HG03045 (cell line): ENCODE measurements at regions not wholly inside any gene's neighbourhood (a gene's known extent, or its start where the extent isn't known, plus 50 kb on each side); places are given as distances from the start of the nearest gene placed in this dataset.

Experiments used
- ATAC-seq: cut with Tn5 transposase; IDR thresholded peaks from one replicate; pipeline ENCODE4 v1.9.1; 2021; ENCODE audit warnings: mild to moderate bottlenecking, moderate library complexity; ENCODE audit not compliant: unreplicated experiment

GRCh38 chr12:98126637-98127335, 388.6 kb upstream of the TMPO start:
- no peak for ATAC-seq

DNA sequence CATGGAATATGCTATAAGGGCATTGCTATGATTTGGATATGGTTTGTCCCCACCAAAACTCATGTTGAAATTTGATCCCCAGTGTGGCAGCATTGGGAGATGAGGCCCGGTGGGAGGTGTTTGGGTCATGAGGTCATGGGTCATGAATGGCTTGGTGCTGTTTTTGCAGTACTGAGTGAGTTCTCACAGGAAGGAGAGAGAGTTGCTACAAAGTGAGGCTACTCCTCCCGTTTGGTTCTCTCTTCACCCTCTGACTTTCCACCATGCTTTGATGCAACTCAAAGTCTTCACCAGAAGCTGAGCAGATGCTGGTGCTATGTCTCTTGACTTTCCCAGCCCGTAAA, 388.1 kb upstream of the TMPO start:
- no peak for ATAC-seq

DNA sequence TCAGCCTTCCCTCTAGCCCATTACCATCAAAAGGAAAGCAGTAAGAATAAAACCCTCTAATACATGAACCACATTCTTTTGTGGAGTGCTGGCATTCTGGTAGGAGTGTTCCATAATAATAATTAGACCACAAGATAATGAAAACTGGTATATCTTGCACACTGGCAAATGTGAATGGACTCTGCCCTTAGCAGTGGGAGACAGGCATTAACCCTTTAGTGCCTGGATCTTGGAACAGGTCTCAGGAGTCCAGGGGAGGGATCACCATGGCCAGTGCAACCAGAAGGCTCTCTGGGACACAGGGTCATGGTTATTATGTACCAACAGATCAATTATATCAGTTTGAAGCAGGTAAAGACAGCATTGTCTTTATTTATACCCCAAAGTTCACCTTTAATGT, 387.5 kb upstream of the TMPO start:
- ATAC-seq, result no peak

GRCh38 chr12:98136544-98136943, 378.8 kb upstream of the TMPO start:
- no peak for ATAC-seq

DNA sequence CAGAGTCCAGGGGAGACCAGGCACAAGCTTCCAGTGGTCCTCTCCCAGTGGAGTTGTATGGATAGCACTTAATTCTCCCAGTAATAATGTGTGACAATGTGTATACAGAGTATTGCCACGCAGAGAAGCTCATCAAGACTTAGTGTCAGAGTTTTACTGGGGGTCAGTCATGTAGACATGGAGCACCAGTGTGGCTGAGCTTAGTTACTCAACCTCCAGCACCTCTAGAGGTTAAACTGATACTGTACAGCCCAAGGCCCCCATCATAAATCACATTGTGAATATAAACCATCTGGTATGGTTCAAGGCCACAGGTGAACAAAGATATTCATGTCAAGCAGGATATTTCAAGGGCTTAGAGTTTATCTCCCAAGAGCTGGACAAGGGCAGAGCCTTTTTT, 378.1 kb upstream of the TMPO start:
- no peak for ATAC-seq

GRCh38 chr12:98144953-98145352, 370.4 kb upstream of the TMPO start:
- no peak for ATAC-seq

GRCh38 chr12:98146043-98146442, 369.3 kb upstream of the TMPO start:
- ATAC-seq, result no peak

- ATAC-seq, result no peak
Observed at GRCh38 chr12:98146487-98146886, 368.9 kb upstream of the TMPO start.

DNA sequence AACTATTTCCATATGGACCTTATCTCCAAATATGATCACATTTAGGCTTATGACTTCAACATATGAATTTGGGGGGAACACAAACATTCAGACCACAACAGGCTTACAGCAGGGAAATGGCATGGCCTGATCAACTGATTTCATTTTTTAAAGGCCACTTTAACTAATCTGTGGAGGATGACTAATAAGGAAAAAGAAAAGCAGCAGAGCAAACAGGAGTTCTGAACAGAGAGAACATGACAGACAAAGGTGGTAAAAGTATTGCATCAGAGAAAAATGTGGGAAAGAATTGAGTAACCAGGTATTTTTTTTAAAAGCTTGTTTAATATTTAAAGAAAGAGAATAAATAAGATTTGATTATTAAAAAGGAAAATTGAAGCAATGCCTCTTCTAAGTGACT, 366.1 kb upstream of the TMPO start:
- ATAC-seq, result peak; percentile 76

DNA sequence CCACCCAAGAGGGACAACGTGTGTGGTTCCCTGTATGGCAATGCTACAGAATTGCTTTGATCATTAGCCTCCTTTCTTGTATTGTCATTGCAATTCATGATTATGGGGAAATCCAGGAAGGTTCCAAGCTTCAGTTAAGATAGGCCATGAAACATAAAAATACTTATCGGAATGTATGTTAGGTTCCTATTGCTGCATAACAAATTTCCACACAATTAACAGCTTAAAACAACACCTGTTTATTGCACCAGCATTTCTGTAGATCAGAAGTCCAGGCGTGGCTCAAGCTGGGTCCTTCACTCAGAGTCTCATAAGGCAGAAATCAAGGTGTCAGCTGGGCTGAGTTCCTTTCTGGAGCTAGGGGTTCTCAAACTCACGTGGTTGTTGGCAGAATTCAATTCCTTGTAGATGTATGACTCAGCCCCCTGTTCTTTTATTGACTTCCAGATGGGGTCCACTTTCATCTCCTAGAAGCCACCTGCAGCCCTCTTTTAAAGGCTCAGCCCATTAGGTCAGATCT, 365.6 kb upstream of the TMPO start:
- no peak for ATAC-seq

GRCh38 chr12:98151105-98151590, 364.2 kb upstream of the TMPO start:
- no peak for ATAC-seq

- ATAC-seq, result no peak
Observed at GRCh38 chr12:98151984-98152383, 363.4 kb upstream of the TMPO start.

DNA sequence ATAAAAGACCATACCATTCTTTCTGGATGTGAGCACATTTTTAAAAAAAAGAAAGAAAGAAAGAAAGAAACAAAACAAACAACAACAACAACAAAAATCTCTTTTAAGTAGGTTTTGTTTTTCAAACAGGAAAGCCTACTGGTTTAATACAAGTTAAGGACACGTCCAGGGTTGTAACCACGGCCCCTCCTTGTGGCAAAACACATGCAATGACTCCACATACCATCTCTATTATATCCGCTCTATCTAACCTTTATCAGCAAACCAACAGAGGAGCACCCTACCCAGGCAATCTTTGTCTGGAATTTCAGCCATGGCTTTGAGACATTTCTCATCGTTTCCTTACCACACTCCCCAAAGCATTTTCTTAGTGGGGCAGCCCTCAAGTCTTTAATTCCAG, 360.5 kb upstream of the TMPO start:
- ATAC-seq, result no peak

DNA sequence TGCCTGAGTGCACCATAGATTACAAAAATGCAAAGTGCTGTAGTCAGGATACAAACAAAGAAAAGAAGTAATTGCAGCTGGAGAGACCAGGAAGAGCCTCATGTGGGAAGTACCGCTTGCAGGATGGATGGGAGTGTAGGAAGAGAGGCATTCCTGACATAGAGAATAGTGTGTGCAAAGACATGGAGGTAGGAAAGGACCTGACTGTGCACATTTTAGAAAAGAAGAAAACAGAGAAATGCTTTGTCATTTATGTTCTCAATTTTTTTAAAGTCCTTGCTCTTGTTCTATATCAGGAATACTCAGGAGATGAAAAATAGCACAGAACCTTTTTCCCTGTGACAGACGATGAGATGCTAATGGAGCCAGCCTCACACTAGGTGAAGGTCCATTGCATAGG, 358.7 kb upstream of the TMPO start:
- ATAC-seq, result no peak

DNA sequence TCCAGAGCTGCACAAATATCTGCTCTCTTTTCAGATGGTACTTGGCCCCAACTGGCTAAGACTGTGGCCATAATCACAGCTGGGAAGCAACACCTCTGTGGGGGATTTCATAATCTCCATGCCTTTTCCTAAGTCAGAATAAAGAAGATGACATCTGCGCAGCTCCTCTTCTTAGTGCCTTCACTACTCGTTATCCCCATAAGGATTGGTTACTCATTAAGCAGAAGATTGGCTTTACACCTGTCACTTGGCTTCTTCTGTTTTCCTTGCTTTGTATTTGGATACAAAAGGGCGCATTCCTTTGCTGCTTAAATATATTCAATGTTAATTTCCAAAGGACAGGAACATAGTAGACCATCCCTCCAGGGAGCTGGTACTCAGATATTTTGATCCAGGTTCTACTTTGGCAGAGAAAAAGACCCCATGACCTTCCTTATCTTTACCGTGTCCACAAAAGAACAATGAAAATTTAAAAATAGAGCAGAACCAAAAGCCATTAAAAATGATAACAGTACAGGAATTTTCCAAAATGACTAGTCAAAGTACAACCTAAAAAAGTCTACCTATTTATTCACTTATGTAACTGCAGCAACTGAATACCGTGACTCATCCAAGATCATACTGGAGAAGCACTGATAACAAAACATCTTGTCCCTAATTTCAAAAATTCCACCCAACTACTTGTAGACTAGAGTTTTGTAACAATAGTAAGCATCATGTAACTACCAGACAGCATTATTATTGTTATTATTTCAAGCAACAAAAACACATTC, 352.3 kb upstream of the TMPO start:
- no peak for ATAC-seq

DNA sequence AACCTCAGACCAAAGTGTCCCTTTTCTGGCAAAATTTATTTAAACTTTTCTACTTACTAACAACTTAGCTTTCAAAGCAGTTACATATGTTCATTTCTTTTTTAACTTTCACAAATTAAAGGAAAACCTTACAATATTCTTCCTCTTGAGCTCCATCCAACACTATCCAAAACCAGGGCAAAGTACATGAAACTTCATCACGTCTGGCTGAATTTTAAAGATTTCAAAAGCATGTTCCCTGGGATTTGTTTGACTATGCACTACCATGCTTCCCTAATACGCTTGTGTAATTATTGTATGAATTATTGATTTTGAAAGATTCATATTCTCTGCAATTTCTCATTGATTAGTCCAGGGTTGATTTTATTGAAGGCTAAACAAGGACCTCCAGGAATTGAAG, 343.1 kb upstream of the TMPO start:
- ATAC-seq, result no peak

DNA sequence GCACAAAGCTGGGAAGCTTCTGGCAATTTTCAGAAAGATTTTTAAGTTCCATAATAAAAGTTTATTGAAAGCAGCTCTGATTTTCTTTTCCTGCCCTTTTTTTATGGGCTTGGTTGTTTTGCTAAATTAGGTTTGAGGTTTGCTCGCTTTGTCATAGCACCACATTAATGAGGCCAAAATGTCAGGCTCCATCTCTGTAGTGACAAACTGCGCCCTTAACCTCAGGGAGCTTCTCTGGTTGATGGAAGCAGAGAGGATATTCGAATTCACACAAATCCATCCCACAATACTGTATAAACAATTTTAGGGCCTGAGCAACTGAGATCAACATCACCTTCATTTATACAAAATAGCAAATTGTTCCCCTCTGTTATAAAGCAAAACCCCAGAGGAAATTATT, 342.6 kb upstream of the TMPO start:
- ATAC-seq, result no peak

GRCh38 chr12:98173773-98174427, 341.5 kb upstream of the TMPO start:
- ATAC-seq, result no peak

DNA sequence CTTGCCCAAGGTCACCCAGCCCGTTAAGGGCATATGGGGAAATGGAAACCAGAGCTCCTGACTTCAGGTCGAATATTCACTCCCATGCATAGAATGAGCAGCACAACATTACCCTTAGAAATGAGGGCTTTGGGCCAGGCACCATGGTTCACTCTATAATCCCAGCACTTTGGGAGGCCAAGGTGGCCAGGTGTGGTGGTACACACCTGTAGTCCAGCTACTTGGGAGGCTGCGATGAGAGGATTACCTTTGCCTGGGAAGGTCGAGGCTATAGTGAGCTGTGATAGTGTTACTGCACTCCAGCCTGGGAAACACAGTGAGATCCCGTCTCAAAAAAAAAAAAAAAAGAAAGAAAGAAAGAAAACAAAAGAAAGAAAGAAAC, 341.0 kb upstream of the TMPO start:
- no peak for ATAC-seq

DNA sequence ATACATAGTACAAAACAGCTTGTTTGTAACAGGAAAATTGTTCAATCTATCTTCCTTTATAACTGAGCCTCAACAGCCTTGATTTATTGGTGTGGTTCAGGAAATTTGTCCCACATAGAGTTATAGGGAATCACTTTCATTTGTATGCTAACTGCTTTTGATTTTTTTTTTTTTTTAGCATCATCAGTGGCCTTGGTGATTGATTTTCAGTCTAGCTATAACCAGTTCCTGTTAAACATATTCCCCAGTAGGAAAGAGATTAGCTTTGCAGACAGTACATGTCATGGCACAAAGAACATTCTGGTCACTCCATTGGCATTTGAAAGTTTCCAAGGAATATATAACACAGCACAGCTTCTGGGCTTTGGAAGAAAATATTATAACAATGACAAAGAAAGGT, 337.3 kb upstream of the TMPO start:
- ATAC-seq, result no peak

DNA sequence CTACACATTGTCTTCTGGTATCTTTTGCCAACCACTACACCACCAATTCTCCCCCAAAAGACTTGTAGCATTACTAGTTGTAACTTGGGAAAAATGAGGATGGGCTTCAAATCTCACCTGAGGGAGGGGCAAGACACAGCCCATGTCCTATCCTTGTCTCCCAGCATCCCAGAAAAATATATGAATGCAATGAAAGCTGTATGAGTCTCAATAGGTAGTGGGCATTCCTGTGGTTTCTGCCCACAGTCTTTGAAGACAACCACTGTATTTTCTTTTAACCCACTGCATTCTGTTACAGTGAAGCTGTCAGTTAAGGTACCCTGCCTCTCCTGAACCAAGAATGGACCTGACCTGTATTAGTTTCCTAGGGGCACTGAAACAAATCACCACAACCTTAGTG, 336.2 kb upstream of the TMPO start:
- ATAC-seq, result no peak

GRCh38 chr12:98180603-98181002, 334.8 kb upstream of the TMPO start:
- ATAC-seq, result no peak
